Smooth muscle cell of the brain vasculature (primary cell): ENCODE measurements at regions not wholly inside any gene's neighbourhood (a gene's known extent, or its start where the extent isn't known, plus 50 kb on each side); places are given as distances from the start of the nearest gene placed in this dataset.
"Not testable (repeated sequence)": the region's sequence is repeated elsewhere in the genome, so short reads cannot be mapped to it uniquely, and the experiment has no call there.

ENCODE experiments used
- DNase-seq: peaks from one replicate; pipeline ENCODE4 v3.0.0-alpha.2; 2012; ENCODE audit warnings: low read depth, low spot score

DNA sequence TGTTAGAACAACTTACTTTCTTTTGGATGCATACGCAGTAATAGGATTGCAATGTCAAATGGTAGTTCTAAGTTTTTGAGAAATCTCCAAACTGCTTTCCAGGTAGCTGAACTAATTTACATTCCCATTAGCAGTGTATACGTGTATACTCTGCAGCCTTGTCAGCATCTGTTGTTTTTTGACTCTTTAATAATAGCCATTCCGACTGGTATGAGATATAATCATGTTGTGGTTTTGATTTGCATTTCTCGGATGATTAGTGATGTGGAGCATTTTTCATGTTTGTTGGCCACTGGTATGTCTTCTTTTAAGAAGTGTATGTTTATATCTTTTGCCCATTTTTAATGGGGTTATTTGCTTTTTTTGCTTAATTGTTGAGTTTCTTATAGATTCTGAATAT is 76.9 kb upstream of the HNRNPA1L2 start:
- DNase-seq = not testable (repeated sequence)

DNA sequence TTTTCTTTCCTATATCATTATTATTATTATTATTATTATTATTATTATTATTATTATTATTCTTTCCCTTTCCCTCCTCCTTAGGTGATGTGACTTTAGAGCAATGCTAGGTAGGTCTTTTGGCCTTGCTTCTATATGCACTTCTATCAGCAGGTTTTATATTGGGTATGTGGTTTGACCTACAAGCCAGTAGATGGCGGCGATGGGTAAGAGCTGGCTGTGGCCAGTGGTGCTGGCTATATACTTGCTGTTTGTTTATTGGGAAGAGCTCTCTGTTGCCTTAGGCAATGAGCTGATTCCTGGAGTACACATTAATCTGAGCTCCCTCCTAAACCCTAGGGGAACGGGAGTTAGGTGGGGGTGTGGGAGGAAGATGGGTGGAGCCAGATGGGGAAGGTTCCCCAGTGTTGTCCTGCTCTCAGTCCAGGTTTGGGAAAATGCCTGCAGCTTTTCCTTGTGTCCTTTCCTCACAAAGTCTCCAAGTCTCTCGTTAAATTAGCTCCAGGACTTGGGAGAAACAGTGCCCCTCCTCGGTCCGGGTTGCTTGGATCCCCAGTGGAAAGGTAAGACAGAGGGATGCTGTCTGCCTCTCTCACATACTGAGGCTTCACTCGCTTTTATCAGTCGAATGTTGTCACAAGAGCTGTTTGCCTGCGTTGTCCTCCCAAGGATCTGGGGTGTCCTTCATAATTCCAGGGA is 72.2 kb upstream of the HNRNPA1L2 start:
- DNase-seq = peak; percentile 20

DNA sequence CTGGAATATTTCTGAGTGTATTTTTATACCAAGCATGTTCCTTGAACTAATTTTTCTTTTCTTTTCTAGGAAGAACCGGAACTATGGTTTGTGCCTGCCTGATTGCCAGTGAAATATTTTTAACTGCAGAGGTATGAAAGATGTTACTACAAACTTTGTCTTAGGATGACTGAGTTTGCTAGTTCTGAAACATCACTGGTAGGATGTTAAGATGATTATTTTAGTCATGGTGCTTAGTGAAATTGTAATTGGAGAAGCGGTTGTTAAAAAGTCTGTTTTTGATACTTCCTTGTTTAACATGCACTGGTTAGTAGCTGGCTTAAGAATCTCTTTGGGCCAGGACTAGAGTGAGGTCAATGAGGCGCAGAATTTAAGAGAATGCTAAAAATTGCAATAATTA is 71.1 kb upstream of the HNRNPA1L2 start:
- DNase-seq = not testable (repeated sequence)

DNA sequence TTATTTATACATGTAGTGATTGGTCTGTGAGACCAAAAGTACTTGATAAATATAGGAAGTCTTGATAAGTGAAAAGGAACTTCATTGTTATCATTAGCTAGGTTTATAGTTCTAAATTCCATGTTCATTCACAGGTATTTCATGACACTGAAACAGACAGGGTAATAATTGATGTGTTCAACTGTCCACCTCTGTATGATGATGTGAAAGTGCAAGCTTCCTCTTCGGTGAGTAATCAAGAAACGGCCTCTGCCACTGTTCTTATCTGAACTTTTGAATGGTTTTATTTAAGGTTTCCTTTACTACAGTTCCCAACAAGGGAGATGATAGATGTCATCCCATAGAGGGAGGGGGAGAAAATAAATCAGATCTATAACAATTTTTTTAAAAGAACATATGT is 59.3 kb upstream of the HNRNPA1L2 start:
- DNase-seq = not testable (repeated sequence)
